SK-N-SH (cell line): ENCODE measurements at regions not wholly inside any gene's neighbourhood (a gene's known extent, or its start where the extent isn't known, plus 50 kb on each side); places are given as distances from the start of the nearest gene placed in this dataset.

Experiments used
- CTCF ChIA-PET: fragments of 300-600, 350-600 bp; formaldehyde crosslinking; extraction: SDS; loops from one replicate; lab custom pipeline; 2021; lab: Yijun Ruan, JAX
- POLR2A ChIA-PET: fragments of 350-600 bp; sonication (Branson Sonifier 250); formaldehyde crosslinking; extraction: SDS; loops from one replicate; lab custom pipeline; 2020; ENCODE audit warnings: antibody characterized with exemption, inconsistent platforms; lab: Yijun Ruan, JAX
- DNase-seq: peaks from one replicate; pipeline ENCODE4 v3.0.0; 2012
- H2AFZ ChIP-seq: fragments of 200-600 bp; sonication (generic); 2 replicates; pipeline ENCODE4 v1.8.1; 2016; ENCODE audit warnings: antibody characterized with exemption, mild to moderate bottlenecking, low read depth
- H3F3A ChIP-seq: fragments of 200-600 bp; sonication (generic); replicated peaks from 2 replicates; pipeline ENCODE3; 2016; ENCODE audit warnings: antibody characterized with exemption, mild to moderate bottlenecking; ENCODE audit not compliant: insufficient read depth
- H3K27ac ChIP-seq, 2 experiments: fragments of 200-500 bp in 1 of 2; fragments of 200-600 bp in 1 of 2; sonication (Bioruptor generic) in 1 of 2; sonication (generic), shearing (Covaris generic) in 1 of 2; 2 replicates each; pipeline versions ENCODE4 v1.5.1 to v1.6.1; 2014 to 2016; ENCODE audit warnings: low read depth in 2 of 2, inconsistent platforms in 1 of 2, low read length in 1 of 2, mild to moderate bottlenecking in 1 of 2, mixed read lengths in 1 of 2
- H3K27me3 ChIP-seq: fragments of 200-600 bp; sonication (generic), shearing (Covaris generic); 2 replicates; pipeline ENCODE4 v1.6.1; 2016; ENCODE audit warnings: mixed run types; ENCODE audit not compliant: insufficient read depth
- H3K36me3 ChIP-seq, 2 experiments: fragments of 200-500 bp in 1 of 2; fragments of 200-600 bp in 1 of 2; sonication (Bioruptor generic) in 1 of 2; sonication (generic) in 1 of 2; replicated peaks in 1 of 2; 2 replicates each; pipeline versions ENCODE3 to v1.5.1; 2014 to 2016; ENCODE audit warnings: low read length in 1 of 2, mild to moderate bottlenecking in 1 of 2; ENCODE audit not compliant: insufficient read depth in 2 of 2, control insufficient read depth in 1 of 2
- H3K4me1 ChIP-seq, 2 experiments: fragments of 200-500 bp in 1 of 2; fragments of 200-600 bp in 1 of 2; sonication (Bioruptor generic) in 1 of 2; sonication (generic), shearing (Covaris generic) in 1 of 2; 2 replicates each; pipeline versions ENCODE4 v1.5.1 to v1.6.1; 2014 to 2016; ENCODE audit warnings: low read depth in 1 of 2, low read length in 1 of 2, mixed run types in 1 of 2; ENCODE audit not compliant: insufficient read depth in 2 of 2, control insufficient read depth in 1 of 2
- H3K4me2 ChIP-seq: fragments of 200-600 bp; sonication (generic), shearing (Covaris generic); 2 replicates; pipeline ENCODE4 v1.6.1; 2017; ENCODE audit warnings: mixed run types
- H3K4me3 ChIP-seq, 2 experiments: fragments of 200-500 bp in 1 of 2; fragments of 200-600 bp in 1 of 2; sonication (Bioruptor generic) in 1 of 2; sonication (generic), shearing (Covaris generic) in 1 of 2; 2 replicates each; pipeline versions ENCODE4 v1.5.1 to v1.8.1; 2014 to 2016; ENCODE audit warnings: low read depth in 2 of 2, inconsistent platforms in 1 of 2, low read length in 1 of 2, mild to moderate bottlenecking in 1 of 2, mixed read lengths in 1 of 2, moderate library complexity in 1 of 2
- H3K79me2 ChIP-seq: fragments of 200-600 bp; sonication (generic); 2 replicates; pipeline ENCODE4 v1.8.1; 2017; ENCODE audit warnings: mild to moderate bottlenecking; ENCODE audit not compliant: insufficient read depth
- H3K9ac ChIP-seq: fragments of 200-600 bp; sonication (generic); 2 replicates; pipeline ENCODE4 v1.6.1; 2017; ENCODE audit warnings: mixed run types
- H3K9me2 ChIP-seq: fragments of 200-600 bp; sonication (generic); 2 replicates; pipeline ENCODE4 v1.6.1; 2017; ENCODE audit warnings: mixed run types
- H3K9me3 ChIP-seq: fragments of 200-600 bp; sonication (generic); 2 replicates; pipeline ENCODE4 v1.6.1; 2017; ENCODE audit warnings: mixed run types, mild to moderate bottlenecking, moderate library complexity
- H4K20me1 ChIP-seq: fragments of 200-600 bp; sonication (generic); 2 replicates; pipeline ENCODE4 v1.6.1; 2017; ENCODE audit warnings: mild to moderate bottlenecking, mixed run types; ENCODE audit not compliant: insufficient read depth
- CHD2 ChIP-seq: fragments of 150-350 bp; IDR thresholded peaks from 2 replicates; pipeline ENCODE4 v1.6.1; 2018; ENCODE audit warnings: low read length; ENCODE audit not compliant: partially characterized antibody
- ELF1 ChIP-seq: IDR thresholded peaks from 2 replicates; pipeline ENCODE4 v1.4.0; 2012
- EZH2phosphoT487 ChIP-seq: fragments of 200-600 bp; sonication (generic); IDR thresholded peaks from 2 replicates; pipeline ENCODE4 v1.6.1; 2017; ENCODE audit warnings: low read depth, mixed run types, mild to moderate bottlenecking, antibody characterized with exemption, moderate library complexity, borderline replicate concordance
- FOXJ3 ChIP-seq: sonication (generic); formaldehyde crosslinking; IDR thresholded peaks from 2 replicates; pipeline ENCODE4 v1.5.1; 2020; ENCODE audit warnings: mild to moderate bottlenecking, missing genetic modification reagents
- FOXM1 ChIP-seq: IDR thresholded peaks from 2 replicates; pipeline ENCODE4 v1.4.0; 2012; ENCODE audit warnings: low read depth, mild to moderate bottlenecking
- GATA2 ChIP-seq: sonication (generic); formaldehyde crosslinking; IDR thresholded peaks from 2 replicates; pipeline ENCODE4 v1.5.0; 2020; ENCODE audit warnings: mild to moderate bottlenecking, missing genetic modification reagents
- JUND ChIP-seq: IDR thresholded peaks from 2 replicates; pipeline ENCODE4 v1.4.0; 2012
- POLR2AphosphoS5 ChIP-seq: IDR thresholded peaks from 2 replicates; pipeline ENCODE4 v1.6.1; 2012; ENCODE audit warnings: low read depth, low read length
- RAD21 ChIP-seq: IDR thresholded peaks from 2 replicates; pipeline ENCODE4 v1.6.1; 2012; ENCODE audit warnings: mild to moderate bottlenecking, low read length
- RCOR1 ChIP-seq: fragments of 150-350 bp; IDR thresholded peaks from 2 replicates; pipeline ENCODE4 v1.6.1; 2017; ENCODE audit warnings: antibody characterized with exemption, low read length
- RFX5 ChIP-seq: IDR thresholded peaks from 2 replicates; pipeline ENCODE4 v1.6.1; 2012; ENCODE audit warnings: mild to moderate bottlenecking, improper control_type of control experiment, low read length
- SIN3A ChIP-seq: IDR thresholded peaks from 2 replicates; pipeline ENCODE4 v1.6.1; 2012; ENCODE audit warnings: low read depth, mild to moderate bottlenecking, low read length, moderate library complexity, borderline replicate concordance
- TCF12 ChIP-seq: IDR thresholded peaks from 2 replicates; pipeline ENCODE4 v1.4.0; 2012
- TEAD4 ChIP-seq: IDR thresholded peaks from 2 replicates; pipeline ENCODE4 v1.4.0; 2012; ENCODE audit warnings: mild to moderate bottlenecking, borderline replicate concordance; ENCODE audit not compliant: insufficient read depth
- YY1 ChIP-seq: IDR thresholded peaks from 2 replicates; pipeline ENCODE4 v1.4.0; 2012; ENCODE audit warnings: low read depth, mild to moderate bottlenecking
- whole genome bisulfite sequencing: methylation state at CpG from one replicate; pipeline ENCODE4 v1.1.6; 2017; ENCODE audit warnings: low lambda C conversion rate; 5-methylcytosine and 5-hydroxymethylcytosine counted together
- TF ChIP-seq, protein P1 (sequence below): fragments of 150-350 bp; IDR thresholded peaks from 2 replicates; pipeline ENCODE4 v1.6.1; 2017; ENCODE audit warnings: antibody characterized with exemption, low read length, low read depth, borderline replicate concordance
- TF ChIP-seq, protein P2 (sequence below): fragments of 200-600 bp; sonication (generic); IDR thresholded peaks from 2 replicates; pipeline ENCODE4 v1.6.1; 2017; ENCODE audit warnings: antibody characterized with exemption, mild to moderate bottlenecking, moderate library complexity
- TF ChIP-seq, protein P3 (sequence below): IDR thresholded peaks from 2 replicates; pipeline ENCODE4; 2012
- TF ChIP-seq, protein P4 (sequence below): IDR thresholded peaks from 2 replicates; pipeline ENCODE4 v1.4.0; 2012; ENCODE audit warnings: low read depth, borderline replicate concordance

DNA sequence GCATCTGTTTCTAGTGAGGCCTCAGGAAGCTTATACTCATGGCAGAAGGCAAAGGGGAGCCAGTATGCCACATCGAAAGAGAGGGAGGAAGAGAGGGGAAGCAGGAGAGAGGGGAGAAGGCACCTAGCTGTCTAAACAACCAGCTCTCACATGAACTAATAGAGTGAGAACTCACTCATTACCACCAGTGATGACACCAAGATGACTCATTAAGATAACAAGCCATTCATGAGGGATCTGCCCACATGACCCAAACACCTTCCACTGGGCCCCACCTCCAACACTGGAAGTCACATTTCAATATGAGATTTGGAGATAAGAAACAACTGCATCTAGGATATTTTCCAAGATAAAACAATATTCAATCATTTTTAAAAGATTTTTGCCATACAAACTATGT is 753.9 kb upstream of the ZEB2 start:
- POLR2A ChIA-PET: no interaction called here
- H3K4me3 ChIP-seq: no peak overlapping the region
- no peaks in the 10 kb centered on the region for H4K20me1 ChIP-seq
- no peaks in the 10 kb centered on the region for H3K36me3 ChIP-seq
- no peak overlapping the region for H3K27ac ChIP-seq
- H3K9ac ChIP-seq: no peak overlapping the region
- no peaks in the 10 kb centered on the region for H3K27me3 ChIP-seq
- H3K79me2 ChIP-seq: no peaks in the 10 kb centered on the region
- no peaks in the 10 kb centered on the region; the same call in 1 of the 2 replicates for H3K9me2 ChIP-seq
- H3K4me2 ChIP-seq: no peak overlapping the region
- DNase-seq: no peak
- TF ChIP-seq POLR2AphosphoS5 (no peak), ELF1 (no peak), RAD21 (no peak), JUND (no peak), FOXJ3 (CRISPR knock-in tag) (no peak), SIN3A (no peak), RCOR1 (no peak), FOXM1 (no peak), CHD2 (no peak), RFX5 (no peak), EZH2phosphoT487 (no peak), TEAD4 (no peak), TCF12 (no peak), YY1 (no peak), GATA2 (CRISPR knock-in tag) (no peak)
- TF ChIP-seq, protein P1, sequence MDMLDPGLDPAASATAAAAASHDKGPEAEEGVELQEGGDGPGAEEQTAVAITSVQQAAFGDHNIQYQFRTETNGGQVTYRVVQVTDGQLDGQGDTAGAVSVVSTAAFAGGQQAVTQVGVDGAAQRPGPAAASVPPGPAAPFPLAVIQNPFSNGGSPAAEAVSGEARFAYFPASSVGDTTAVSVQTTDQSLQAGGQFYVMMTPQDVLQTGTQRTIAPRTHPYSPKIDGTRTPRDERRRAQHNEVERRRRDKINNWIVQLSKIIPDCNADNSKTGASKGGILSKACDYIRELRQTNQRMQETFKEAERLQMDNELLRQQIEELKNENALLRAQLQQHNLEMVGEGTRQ: no peak
- TF ChIP-seq, protein P2, sequence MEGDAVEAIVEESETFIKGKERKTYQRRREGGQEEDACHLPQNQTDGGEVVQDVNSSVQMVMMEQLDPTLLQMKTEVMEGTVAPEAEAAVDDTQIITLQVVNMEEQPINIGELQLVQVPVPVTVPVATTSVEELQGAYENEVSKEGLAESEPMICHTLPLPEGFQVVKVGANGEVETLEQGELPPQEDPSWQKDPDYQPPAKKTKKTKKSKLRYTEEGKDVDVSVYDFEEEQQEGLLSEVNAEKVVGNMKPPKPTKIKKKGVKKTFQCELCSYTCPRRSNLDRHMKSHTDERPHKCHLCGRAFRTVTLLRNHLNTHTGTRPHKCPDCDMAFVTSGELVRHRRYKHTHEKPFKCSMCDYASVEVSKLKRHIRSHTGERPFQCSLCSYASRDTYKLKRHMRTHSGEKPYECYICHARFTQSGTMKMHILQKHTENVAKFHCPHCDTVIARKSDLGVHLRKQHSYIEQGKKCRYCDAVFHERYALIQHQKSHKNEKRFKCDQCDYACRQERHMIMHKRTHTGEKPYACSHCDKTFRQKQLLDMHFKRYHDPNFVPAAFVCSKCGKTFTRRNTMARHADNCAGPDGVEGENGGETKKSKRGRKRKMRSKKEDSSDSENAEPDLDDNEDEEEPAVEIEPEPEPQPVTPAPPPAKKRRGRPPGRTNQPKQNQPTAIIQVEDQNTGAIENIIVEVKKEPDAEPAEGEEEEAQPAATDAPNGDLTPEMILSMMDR: no peak
- TF ChIP-seq, protein P3, sequence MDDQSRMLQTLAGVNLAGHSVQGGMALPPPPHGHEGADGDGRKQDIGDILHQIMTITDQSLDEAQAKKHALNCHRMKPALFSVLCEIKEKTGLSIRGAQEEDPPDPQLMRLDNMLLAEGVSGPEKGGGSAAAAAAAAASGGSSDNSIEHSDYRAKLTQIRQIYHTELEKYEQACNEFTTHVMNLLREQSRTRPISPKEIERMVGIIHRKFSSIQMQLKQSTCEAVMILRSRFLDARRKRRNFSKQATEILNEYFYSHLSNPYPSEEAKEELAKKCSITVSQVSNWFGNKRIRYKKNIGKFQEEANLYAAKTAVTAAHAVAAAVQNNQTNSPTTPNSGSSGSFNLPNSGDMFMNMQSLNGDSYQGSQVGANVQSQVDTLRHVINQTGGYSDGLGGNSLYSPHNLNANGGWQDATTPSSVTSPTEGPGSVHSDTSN: no peak
- TF ChIP-seq, protein P4, sequence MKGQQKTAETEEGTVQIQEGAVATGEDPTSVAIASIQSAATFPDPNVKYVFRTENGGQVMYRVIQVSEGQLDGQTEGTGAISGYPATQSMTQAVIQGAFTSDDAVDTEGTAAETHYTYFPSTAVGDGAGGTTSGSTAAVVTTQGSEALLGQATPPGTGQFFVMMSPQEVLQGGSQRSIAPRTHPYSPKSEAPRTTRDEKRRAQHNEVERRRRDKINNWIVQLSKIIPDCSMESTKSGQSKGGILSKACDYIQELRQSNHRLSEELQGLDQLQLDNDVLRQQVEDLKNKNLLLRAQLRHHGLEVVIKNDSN: no peak
- TF ChIP-seq, all 33 proteins: peak for 0
- 83% methylated on average over 1 of the region's 1 CpG for WGBS
- Histone ChIP-seq H3F3A (no peaks in the 10 kb centered on the region), H3K4me1 (peaks cover 0 to 8% of the 10 kb centered on the region in 2 experiments; a peak in 1 of 4 replicates), H3K9me3 (peaks cover 22% of the 10 kb centered on the region), H2AFZ (no peak overlapping the region)
- CTCF ChIA-PET: no interaction called here
